AG04450 (cell line): ENCODE measurements at regions not wholly inside any gene's neighbourhood (a gene's known extent, or its start where the extent isn't known, plus 50 kb on each side); places are given as distances from the start of the nearest gene placed in this dataset.

ENCODE experiments used
- CTCF ChIA-PET: fragments of 300-600, 350-600 bp; formaldehyde crosslinking; extraction: SDS; loops from one replicate; lab custom pipeline; 2022; ENCODE audit warnings: antibody characterized with exemption, inconsistent platforms; lab: Charles Lee
- POLR2A ChIA-PET: fragments of 350-600 bp; formaldehyde crosslinking; extraction: SDS; loops from one replicate; lab custom pipeline; 2021; ENCODE audit warnings: antibody characterized with exemption, inconsistent platforms; lab: Yijun Ruan, JAX
- DNase-seq: peaks from one replicate; pipeline ENCODE4 v3.0.0-alpha.2; 2011; ENCODE audit warnings: low read depth, low spot score
- H3K27ac ChIP-seq: one replicate; pipeline ENCODE4 v1.5.1; 2012; ENCODE audit warnings: low read depth, low read length, control low read depth
- H3K27me3 ChIP-seq: one replicate; pipeline ENCODE4 v1.6.0; 2012; ENCODE audit warnings: low read length; ENCODE audit not compliant: control insufficient read depth, insufficient read depth
- H3K4me3 ChIP-seq: 2 replicates; pipeline ENCODE4 v1.5.1; 2011; ENCODE audit warnings: mild to moderate bottlenecking, low read depth, low read length, control low read depth
- H3K9me3 ChIP-seq: 2 replicates; pipeline ENCODE4 v1.5.1; 2012; ENCODE audit warnings: low read length; ENCODE audit not compliant: control insufficient read depth, insufficient read depth
- CTCF ChIP-seq: IDR thresholded peaks from 2 replicates; pipeline ENCODE4 v1.5.1; 2011; ENCODE audit warnings: low read depth, low read length, control low read depth, inconsistent platforms

- H3K27me3 ChIP-seq, result no peaks in the 10 kb centered on the region
- H3K27ac ChIP-seq, result no peak overlapping the region
- H3K9me3 ChIP-seq, result peaks cover 3% of the 10 kb centered on the region; the same call in 1 of the 2 replicates
- CTCF ChIA-PET, result no interaction called here
- POLR2A ChIA-PET, result no interaction called here
- no peak overlapping the region for H3K4me3 ChIP-seq
- no peak for DNase-seq
- no peak for TF ChIP-seq CTCF
These were observed 209.4 kb upstream of the RUNX1 start for GRCh38 chr21:35258521-35258920.

GRCh38 chr21:35257413-35257812, 208.3 kb upstream of the RUNX1 start:
- Histone ChIP-seq H3K4me3 (no peak overlapping the region), H3K27ac (peak overlapping the region; percentile 58), H3K9me3 (peaks cover 3% of the 10 kb centered on the region; the same call in 1 of the 2 replicates), H3K27me3 (no peaks in the 10 kb centered on the region)
- ChIA-PET POLR2A (interaction anchor here (0.6 to 2.2 kb wide), 4 partner anchors 49 to 369 kb away, joined by 4 to 12 read pairs (median 9); no protein-coding TSS in a partner anchor), CTCF (no interaction called here)
- peak; percentile 68 for DNase-seq
- no peak for TF ChIP-seq CTCF

- Histone ChIP-seq H3K4me3 (0 out of 2 replicates have a peak overlapping the region, but pooled peaks have one; percentile 5), H3K27me3 (no peaks in the 10 kb centered on the region), H3K9me3 (peaks cover 3% of the 10 kb centered on the region; the same call in 1 of the 2 replicates), H3K27ac (peak overlapping the region; percentile 71)
- POLR2A ChIA-PET, result interaction anchor here (0.7 to 2.2 kb wide), 7 partner anchors 21 to 368 kb away, joined by 3 to 12 read pairs (median 5); no protein-coding TSS in a partner anchor
- CTCF ChIA-PET, result interaction anchor here (1.1 kb wide), 1 partner anchor 367 kb away, joined by 6 read pairs; no protein-coding TSS in a partner anchor
- DNase-seq, result peak; percentile 98
- TF ChIP-seq CTCF, result 0 out of 2 replicates have a peak, but pooled peaks have one; percentile 8
These were observed 207.4 kb upstream of the RUNX1 start for GRCh38 chr21:35256468-35256988.

- ChIA-PET CTCF (no interaction called here), POLR2A (interaction anchor here (1.0 kb wide), 1 partner anchor 46 kb away, joined by 5 read pairs; no protein-coding TSS in a partner anchor)
- Histone ChIP-seq H3K27me3 (no peaks in the 10 kb centered on the region), H3K4me3 (no peak overlapping the region), H3K27ac (no peak overlapping the region), H3K9me3 (peaks cover 3% of the 10 kb centered on the region; the same call in 1 of the 2 replicates)
- TF ChIP-seq CTCF, result no peak
- no peak for DNase-seq
These were observed 205.7 kb upstream of the RUNX1 start for GRCh38 chr21:35254765-35255138.
